ENCODE measurements at regions not wholly inside any gene's neighbourhood (a gene's known extent, or its start where the extent isn't known, plus 50 kb on each side); places are given as distances from the start of the nearest gene placed in this dataset.
"Not testable (repeated sequence)": the region's sequence is repeated elsewhere in the genome, so short reads cannot be mapped to it uniquely, and the experiment has no call there.

DNA sequence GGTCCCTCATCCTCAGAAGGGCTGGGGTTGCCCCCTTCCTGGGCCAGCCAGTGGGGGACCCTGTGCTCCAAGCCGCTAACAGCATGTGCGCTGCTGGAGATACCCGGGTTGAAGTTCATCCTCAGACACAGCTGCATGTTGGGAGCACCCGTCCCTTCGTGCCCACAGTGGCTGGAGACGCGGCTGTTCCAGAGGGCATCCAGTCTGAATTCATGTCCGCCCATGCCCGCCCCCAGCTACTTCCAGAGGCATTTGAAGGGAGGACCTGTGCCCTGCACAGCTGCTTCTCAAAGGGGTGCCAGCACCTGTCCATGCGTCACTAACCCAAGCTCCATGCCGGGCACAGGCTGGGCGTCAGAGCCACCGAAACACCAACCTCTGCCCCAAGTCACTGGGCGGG lies 68.1 kb upstream of the ADGRA1 start:
- DNase-seq, result no peak

DNA sequence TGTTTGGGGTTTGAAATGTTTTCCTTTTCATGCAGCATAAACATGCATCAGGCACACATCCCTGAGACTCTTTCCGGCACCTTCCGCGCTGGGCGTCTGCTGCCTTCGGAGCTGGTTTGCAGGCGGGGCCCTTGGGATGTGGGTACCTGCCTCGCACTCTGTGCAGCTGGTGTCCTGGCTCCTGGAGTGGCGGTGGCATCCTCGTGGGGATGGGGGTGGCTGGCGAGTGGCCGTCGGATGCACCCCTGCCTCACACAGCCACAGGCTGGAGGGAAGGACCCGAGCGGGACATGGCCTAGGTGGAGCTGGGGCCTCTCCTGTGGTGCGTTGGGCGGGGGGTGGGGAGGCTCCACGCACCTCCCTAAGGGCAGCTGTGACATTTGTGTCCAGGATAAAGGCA lies 68.5 kb upstream of the ADGRA1 start:
- no peak for DNase-seq

DNA sequence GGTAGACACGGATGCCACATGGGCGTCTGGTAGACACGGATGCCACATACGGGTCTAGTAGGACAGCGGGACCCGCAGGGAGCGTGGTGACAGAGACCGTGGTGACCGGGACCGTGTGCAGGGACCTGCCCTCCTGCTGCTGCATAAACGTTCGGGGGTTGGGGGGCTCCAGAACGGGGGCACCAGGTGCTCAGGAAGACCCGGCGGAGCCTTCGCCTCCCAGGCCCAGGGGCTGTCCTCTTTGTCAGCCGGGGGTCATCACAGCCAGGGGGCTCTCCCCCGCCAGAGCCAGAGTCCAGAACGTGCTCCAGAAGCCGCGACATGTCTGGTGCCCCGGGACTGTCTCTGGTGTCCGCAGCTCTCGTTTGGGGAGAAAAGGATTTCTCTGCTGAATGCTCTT lies 69.2 kb upstream of the ADGRA1 start:
- no peak for DNase-seq

- DNase-seq, result no peak
Measured at GRCh38 chr10:133017203-133017601, 70.5 kb upstream of the ADGRA1 start.

DNA sequence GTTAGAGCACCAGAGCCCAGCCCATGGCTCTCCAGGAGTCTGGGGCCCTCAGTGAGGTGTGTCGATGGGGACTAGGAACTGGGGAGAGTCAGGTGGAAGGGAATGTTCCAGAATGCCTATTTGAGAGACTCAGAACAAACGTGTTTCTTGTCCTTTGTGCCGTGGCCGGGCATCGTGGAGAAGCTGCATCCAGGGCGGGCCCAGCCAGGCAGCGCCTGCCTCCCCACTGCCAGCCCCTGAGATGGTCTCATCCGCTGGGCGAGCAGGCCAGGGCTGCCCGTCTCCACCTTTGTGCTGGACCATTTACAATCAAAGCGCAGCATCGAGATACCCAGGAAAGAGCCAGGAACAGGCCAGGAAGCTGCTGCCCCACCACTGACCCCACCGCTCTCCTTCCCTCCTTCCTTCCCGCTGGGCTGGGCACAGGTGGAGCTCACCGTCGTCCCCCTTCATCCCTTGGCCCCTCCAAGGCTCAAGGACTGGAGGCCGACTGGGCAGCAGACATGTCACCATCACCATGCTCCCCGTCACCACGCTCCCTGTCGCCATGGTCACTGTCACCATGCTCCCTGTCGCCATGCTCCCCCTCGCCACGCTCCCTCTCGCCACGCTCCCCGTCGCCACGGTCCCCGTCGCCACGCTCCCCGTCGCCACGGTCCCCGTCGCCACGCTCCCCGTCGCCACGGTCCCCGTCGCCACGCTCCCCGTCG lies 71.1 kb upstream of the ADGRA1 start:
- DNase-seq, result no peak

GRCh38 chr10:133015816-133016462 lies 71.8 kb upstream of the ADGRA1 start:
- no peak for DNase-seq

GRCh38 chr10:133015321-133015720 lies 72.4 kb upstream of the ADGRA1 start:
- no peak for DNase-seq

DNA sequence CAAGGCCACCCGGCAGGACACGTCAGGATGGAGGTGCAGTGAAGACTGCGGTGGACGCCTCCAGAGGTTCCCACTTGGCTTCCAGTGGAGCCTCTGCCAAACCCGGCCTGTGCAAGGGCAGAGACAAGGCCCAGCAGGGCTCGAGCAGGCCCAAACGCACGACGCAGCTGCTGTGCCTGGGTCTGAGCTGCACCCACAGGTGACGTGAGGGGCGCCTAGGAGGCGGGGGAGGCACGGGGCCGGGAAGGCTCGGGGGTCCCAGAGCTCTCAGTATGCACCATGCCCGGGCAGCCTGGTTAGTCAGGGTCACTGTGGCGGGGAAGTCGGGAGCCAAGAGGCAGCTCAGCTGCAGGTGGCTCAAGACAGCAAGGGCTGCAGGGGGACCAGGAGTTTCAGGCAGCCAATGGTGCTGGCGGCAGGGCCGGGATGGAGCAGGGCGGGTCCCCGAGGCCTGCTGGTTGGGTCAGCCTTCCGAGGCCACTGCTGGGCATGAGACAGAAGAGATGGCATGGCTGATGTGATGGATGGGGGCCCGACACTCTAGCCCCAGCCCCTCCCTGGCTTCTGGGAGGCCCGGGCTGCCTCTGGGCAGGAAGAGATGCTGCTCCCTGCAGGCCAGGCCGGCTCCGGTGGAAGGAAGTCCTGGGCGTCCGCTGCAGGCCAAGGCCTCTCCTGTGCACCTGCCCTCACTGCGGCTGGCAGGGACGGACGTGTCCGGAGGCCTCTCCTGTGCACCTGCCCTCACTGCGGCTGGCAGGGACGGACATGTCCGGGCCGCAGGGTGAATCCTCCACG lies 72.2 kb upstream of the CFAP46 start:
- no peak for DNase-seq

GRCh38 chr10:133013463-133013862 lies 71.1 kb upstream of the CFAP46 start:
- DNase-seq, result peak in 1 of 2 donors; percentile 7

DNA sequence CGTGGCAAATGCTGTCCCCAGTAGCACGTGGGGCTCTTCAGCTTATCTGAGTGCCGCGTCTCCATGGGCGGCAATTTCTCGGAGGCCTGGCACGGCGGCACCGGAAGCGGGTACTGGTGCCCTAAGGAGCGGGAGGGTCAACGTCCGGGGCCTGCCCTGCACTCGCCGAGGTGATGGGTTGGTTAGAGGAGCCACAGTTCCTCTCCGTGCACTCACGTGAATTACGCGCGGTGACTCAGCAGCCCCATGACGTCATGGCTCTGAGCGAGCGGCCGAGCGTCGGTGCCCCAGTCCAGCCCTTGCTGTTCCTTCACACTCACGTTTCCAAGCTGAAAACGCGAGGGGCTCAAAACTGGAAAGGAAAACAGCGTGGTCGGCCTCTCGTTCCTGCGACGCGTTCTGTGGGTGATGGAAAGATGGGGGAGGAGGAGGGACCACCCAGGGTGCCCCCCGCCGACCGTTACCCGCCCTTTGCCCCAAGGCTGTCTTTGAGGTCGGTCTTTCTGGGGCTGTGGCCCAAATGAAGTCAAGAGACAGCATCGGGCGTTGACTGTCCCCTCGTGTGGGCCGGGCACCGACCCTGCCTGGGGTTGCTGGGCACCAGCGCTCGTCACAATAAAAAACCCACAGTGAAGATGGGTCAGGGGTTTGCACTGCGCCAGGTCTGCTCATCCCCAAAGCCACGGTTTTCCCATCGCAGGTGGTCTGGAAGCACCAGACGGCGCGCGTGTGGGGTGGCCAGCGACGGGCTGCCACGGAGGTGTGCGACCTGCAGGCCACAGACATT lies 70.4 kb upstream of the CFAP46 start:
- peak in 1 of 2 donors; percentile 10 for DNase-seq

DNA sequence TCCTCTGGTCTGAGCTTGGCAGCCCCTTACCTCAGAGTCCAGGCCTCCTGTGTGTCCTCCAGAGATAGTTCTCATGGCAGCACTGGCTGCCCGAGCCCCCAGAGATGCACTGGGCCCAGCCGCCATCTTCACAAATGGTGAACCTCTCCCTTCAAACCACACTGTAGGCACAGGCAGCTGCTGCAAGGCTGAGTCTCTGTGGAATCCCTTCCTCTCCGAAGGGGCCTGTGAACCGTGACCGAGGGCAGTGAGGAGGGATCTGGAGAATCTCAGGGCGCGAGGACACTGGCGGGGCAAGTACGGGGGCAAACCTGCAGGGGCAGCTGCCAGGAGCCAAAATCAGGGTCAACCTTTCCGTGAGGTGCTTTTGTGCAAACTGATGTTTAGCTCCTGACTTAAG lies 69.5 kb upstream of the CFAP46 start:
- DNase-seq, result no peak

- not testable (repeated sequence) for DNase-seq
Measured at GRCh38 chr10:133011393-133011792, 69.0 kb upstream of the CFAP46 start.

- DNase-seq, result not testable (repeated sequence)
Measured at GRCh38 chr10:133010843-133011179, 68.4 kb upstream of the CFAP46 start.

DNA sequence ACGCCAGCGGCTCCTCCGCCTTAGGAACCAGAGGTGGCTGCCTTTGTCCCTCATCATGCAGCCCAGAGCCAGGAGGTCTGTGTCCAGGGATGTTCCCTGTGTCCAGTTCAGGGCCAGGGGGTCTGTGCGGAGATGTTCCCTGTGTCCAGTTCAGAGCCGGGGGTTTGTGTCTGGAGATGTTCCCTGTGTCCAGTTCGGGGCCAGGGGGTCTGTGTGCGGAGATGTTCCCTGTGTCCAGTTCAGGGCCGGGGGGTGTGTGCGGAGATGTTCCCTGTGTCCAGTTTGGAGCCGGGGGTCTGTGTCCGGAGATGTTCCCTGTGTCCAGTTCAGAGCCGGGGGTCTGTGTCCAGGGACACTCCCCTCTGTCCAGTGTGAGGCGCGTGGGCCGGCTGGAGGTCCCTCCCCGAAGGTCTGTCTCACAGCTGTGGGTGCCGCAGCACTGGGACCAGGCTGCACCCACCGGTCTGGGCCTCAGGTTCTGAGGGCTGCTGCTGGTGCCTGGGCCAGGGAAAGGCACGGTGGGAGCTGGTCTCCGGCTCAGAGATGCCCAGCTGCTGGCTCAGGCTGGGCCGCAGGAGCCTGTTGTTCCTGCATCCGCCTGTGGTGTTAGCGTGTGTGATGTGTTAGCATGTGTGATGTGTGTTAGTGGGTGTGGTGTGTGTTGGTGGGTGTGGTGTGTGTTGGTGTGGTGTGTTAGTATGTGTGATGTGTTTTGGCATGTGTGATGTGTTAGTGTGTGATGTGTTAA lies 67.9 kb upstream of the CFAP46 start:
- DNase-seq, result peak in 1 of 2 donors; percentile 4

GRCh38 chr10:133009218-133009950 lies 67.0 kb upstream of the CFAP46 start:
- DNase-seq, result peak in 1 of 2 donors; percentile 30

DNA sequence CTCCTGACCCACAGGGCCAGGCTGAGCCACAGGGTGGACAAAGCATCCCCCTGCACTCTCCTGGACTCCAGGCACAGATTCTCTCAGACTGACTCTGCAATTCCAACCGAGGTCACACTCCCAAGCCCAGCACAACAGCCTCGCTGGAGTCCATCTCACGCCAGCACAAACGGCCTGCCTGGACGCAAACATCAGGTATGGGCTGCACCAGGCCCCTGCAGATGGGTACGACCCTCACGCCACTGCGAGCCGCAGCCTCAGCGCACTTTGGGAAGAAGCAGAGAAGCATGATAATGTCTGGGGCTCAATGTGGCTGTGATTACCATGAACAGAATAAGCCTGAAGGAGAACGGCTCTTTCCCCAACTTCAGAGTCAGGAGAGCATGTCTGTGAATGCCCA lies 66.4 kb upstream of the CFAP46 start:
- no peak for DNase-seq

DNA sequence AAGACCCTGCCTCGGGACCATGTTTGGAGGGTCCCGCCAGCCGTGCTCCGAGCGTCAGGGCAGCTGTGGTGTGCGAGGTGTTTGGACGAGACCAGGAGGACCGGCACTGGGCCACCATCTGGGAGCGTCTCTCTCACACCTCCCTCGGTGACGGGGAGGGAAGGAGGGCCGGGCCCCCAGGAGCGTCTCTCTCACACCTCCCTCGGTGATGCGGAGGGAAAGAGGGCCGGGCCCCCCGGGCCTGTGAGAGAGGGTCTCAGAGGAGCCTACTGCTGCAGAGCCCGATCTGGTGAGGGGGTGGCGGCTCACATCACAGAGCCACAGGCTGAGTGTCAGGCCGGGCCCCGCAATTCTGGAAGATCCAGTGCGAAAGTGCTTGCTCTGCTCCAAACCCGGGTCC lies 65.8 kb upstream of the CFAP46 start:
- no peak for DNase-seq

GRCh38 chr10:133007360-133007858 lies 65.0 kb upstream of the CFAP46 start:
- DNase-seq, result no peak

GRCh38 chr10:133006806-133007205 lies 64.4 kb upstream of the CFAP46 start:
- no peak for DNase-seq

DNA sequence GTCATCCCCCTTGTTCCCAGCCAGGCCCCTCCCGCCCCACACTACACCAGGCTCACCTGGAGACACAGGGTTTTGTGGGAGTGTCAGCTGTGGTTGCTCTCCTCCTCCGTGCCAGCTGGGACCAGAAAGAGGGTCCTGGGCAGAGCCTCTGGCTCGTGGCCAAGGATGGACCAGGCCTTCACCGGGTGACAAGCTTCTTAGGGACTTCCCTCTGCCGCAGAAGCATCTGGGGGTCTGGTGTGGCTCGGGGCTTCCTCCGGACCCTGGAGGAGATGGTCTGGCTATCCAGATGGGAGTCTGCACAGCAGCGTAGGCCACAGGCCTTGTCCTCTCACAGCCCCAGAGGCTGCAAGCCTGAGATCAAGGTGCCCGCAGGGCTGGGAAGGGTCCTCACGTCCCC lies 63.8 kb upstream of the CFAP46 start:
- no peak for DNase-seq

DNA sequence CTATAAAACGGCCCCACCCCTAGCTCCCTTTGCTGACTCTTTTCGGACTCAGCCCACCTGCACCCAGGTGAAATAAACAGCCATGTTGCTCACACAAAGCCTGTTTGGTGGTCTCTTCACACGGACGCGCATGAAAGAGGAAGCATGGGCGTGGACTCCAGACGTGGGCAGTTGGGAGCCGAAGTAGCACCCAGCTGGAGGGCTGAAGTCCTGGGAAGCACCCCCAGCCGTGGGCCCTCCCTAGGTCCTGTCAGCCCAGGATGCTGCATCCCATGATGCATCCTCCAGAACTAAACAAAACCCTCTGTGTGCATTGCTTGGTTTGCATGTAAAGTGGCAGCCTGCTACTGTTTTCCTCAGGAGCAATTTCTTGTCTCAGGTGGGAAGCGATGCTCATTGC lies 62.1 kb upstream of the CFAP46 start:
- no peak for DNase-seq

GRCh38 chr10:133003188-133003587 lies 60.8 kb upstream of the CFAP46 start:
- no peak for DNase-seq
